AG04450 (cell line): ENCODE measurements at regions not wholly inside any gene's neighbourhood (a gene's known extent, or its start where the extent isn't known, plus 50 kb on each side); places are given as distances from the start of the nearest gene placed in this dataset.

ENCODE experiments used
- CTCF ChIA-PET: fragments of 300-600, 350-600 bp; formaldehyde crosslinking; extraction: SDS; loops from one replicate; lab custom pipeline; 2022; ENCODE audit warnings: antibody characterized with exemption, inconsistent platforms; lab: Charles Lee
- POLR2A ChIA-PET: fragments of 350-600 bp; formaldehyde crosslinking; extraction: SDS; loops from one replicate; lab custom pipeline; 2021; ENCODE audit warnings: antibody characterized with exemption, inconsistent platforms; lab: Yijun Ruan, JAX
- DNase-seq: peaks from one replicate; pipeline ENCODE4 v3.0.0-alpha.2; 2011; ENCODE audit warnings: low read depth, low spot score
- H3K27ac ChIP-seq: one replicate; pipeline ENCODE4 v1.5.1; 2012; ENCODE audit warnings: low read depth, low read length, control low read depth
- H3K27me3 ChIP-seq: one replicate; pipeline ENCODE4 v1.6.0; 2012; ENCODE audit warnings: low read length; ENCODE audit not compliant: control insufficient read depth, insufficient read depth
- H3K4me3 ChIP-seq: 2 replicates; pipeline ENCODE4 v1.5.1; 2011; ENCODE audit warnings: mild to moderate bottlenecking, low read depth, low read length, control low read depth
- H3K9me3 ChIP-seq: 2 replicates; pipeline ENCODE4 v1.5.1; 2012; ENCODE audit warnings: low read length; ENCODE audit not compliant: control insufficient read depth, insufficient read depth
- TF ChIP-seq, protein P1 (sequence below): IDR thresholded peaks from 2 replicates; pipeline ENCODE4 v1.5.1; 2011; ENCODE audit warnings: low read depth, low read length, control low read depth, inconsistent platforms

DNA sequence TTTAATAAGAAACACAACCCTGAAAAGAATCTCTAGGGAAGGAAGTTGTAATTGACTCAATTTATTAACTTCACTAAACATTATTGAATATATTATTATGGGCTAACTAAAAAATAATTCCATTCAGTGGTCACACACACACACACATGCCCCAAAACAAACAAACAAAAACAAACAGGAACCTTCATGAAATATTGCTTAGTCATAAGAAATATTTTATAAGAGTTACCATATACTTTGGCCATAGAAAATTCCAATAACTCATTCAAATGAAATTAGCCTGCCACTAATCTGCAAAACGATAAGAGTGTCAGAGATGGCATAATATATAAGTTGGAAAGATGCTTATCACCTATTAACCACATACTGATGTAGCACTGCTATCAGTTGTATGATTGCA is 268.4 kb upstream of the AMIGO2 start:
- Histone ChIP-seq H3K27me3 (no peaks in the 10 kb centered on the region), H3K9me3 (no peaks in the 10 kb centered on the region), H3K27ac (no peak overlapping the region), H3K4me3 (no peak overlapping the region)
- TF ChIP-seq, protein P1, sequence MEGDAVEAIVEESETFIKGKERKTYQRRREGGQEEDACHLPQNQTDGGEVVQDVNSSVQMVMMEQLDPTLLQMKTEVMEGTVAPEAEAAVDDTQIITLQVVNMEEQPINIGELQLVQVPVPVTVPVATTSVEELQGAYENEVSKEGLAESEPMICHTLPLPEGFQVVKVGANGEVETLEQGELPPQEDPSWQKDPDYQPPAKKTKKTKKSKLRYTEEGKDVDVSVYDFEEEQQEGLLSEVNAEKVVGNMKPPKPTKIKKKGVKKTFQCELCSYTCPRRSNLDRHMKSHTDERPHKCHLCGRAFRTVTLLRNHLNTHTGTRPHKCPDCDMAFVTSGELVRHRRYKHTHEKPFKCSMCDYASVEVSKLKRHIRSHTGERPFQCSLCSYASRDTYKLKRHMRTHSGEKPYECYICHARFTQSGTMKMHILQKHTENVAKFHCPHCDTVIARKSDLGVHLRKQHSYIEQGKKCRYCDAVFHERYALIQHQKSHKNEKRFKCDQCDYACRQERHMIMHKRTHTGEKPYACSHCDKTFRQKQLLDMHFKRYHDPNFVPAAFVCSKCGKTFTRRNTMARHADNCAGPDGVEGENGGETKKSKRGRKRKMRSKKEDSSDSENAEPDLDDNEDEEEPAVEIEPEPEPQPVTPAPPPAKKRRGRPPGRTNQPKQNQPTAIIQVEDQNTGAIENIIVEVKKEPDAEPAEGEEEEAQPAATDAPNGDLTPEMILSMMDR = no peak
- POLR2A ChIA-PET = no interaction called here
- CTCF ChIA-PET = interaction anchor here (0.7 kb wide), 1 partner anchor 10 kb away, joined by 5 read pairs; no protein-coding TSS in a partner anchor
- no peak for DNase-seq

DNA sequence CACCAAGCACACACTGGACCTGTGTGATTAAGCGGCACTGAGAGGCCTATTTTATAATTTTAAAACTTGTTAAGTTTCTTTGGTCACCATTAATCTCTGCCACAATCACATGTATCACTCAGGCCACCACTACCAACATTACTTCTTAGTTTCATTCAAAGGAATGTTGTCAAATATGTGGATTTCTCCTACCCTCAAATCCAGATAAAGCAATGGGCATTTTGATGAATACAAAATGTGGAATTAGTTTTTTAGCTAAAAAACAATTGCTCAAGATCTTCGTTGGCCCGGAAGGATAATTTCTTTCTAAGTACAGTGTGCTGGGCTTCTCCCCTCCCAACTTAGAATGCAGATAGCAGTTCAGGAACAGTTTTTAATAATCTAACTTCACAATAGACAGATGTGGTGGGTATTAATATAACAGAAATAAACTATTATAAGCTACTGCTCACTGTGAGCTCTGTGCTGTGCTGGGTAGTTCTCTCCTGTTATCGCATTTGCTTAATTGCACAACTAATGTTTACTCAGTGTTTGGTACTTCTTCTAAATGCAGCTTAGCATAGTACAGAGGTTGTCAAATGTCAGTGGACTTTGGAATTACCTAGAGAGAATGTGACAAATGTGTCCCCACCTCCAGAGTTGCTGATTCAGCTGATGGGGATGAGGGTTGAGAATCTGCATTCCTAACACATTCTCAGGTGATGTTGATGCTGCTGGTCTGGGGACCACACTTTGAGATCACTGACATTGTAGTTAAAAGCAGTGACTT is 266.7 kb upstream of the AMIGO2 start:
- H3K9me3 ChIP-seq = no peaks in the 10 kb centered on the region
- ChIA-PET CTCF (no interaction called here), POLR2A (interaction anchor here (0.7 kb wide), 1 partner anchor 163 kb away, joined by 3 read pairs; no protein-coding TSS in a partner anchor)
- no peaks in the 10 kb centered on the region for H3K27me3 ChIP-seq
- H3K4me3 ChIP-seq = no peak overlapping the region
- H3K27ac ChIP-seq = no peak overlapping the region
- TF ChIP-seq, protein P1 = no peak
- DNase-seq = no peak

DNA sequence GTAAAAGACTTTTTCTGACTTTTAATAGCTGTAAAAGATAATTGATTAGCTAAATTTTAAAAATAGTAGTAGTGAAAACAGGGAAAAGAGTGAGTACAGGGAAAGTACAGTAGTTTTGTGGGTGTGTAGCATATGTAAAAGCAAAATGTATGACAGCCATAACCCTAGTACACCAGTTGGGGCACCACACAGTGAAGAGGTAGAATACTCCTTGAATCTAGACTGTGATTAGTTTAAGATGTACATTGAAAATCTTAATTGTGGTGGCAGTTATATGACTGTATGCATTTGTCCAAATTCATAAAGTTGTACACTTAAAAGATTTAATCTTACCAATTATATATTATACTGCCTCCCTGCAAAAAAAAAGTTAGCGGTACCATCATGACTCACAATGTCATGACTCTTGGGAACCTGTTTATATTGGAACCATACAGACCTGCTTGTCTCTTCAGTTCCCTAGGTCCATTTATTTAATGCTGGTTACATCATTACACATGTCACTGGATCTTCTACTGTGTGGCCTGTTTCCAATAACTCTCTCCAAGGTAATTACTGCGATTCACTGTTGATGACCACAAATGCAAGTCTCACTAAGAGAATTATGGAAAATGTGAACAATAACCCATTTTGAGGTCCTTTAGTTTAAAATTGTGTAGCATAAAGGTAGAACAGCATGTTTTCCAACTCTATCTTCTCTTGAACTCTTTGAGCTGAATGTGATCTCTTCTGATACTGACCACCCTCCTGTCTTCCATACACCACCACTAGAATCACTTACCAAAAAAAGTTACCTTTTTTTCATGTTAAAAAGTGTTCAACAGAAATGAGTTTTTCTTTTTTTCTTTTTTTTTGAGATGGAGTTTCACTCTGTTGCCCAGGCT is 264.2 kb upstream of the AMIGO2 start:
- CTCF ChIA-PET = no interaction called here
- TF ChIP-seq, protein P1 = no peak

GRCh38 chr12:47340411-47341015 is 260.8 kb upstream of the AMIGO2 start:
- ChIA-PET CTCF (interaction anchor here (0.5 kb wide), 1 partner anchor 245 kb away, joined by 4 read pairs; no protein-coding TSS in a partner anchor), POLR2A (no interaction called here)
- Histone ChIP-seq H3K4me3 (no peak overlapping the region), H3K27me3 (no peaks in the 10 kb centered on the region), H3K9me3 (no peaks in the 10 kb centered on the region), H3K27ac (no peak overlapping the region)
- no peak for DNase-seq
- TF ChIP-seq, protein P1 = no peak

More for the DNA sequence above, 264.2 kb upstream of the AMIGO2 start:
- Histone ChIP-seq H3K9me3 (no peaks in the 10 kb centered on the region), H3K27me3 (no peaks in the 10 kb centered on the region), H3K27ac (no peak overlapping the region), H3K4me3 (no peak overlapping the region)
- DNase-seq = peak; percentile 6
- POLR2A ChIA-PET = no interaction called here
